ENCODE measurements at regions not wholly inside any gene's neighbourhood (a gene's known extent, or its start where the extent isn't known, plus 50 kb on each side); places are given as distances from the start of the nearest gene placed in this dataset.

DNA sequence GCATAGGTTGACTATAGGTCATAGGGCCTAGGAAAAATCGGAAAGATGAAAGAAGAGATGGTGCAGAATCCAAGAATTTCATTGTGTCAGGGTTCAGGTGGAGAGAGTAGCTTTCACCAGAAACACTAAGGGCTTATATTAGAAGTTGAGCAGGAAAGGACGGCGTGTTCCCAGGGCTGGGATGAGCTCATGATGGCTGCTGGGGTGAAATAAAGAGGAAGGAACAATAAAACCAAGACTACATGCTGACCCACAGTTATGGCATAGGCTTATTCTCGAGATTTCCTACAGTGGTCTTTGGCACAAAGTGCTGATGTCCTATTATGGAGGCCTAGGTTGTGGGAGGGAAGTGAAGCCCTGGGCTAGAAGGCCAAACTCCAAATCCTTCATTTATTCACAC, 195.8 kb downstream of the PTEN start:
- FAIRE-seq (no peak), DNase-seq (ENCODE audit: low spot score) (no peak)

- FAIRE-seq, result no peak
- no peak for DNase-seq (ENCODE audit: low spot score)
These were observed 197.3 kb downstream of the PTEN start for GRCh38 chr10:88060762-88061161.

DNA sequence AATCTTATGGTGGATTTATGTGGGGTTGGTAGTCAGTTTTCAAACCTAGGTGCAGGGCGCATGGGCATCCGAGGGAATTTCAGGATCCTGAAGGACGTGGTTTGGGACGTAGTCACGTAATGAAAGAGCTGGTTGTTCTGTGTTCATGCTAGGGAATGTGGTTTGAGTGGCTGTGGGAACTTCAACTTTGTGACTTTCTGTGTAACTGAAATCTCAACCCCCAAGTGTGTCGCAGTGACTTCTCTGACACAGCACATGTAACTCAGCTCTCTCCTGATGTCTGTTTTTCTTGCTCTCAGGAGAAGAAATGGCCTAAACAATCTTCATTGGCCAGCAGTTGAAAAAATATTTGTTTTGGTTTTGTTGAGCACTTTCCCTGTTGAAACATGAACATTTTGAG, 199.0 kb downstream of the PTEN start:
- DNase-seq (ENCODE audit: low spot score) (no peak), FAIRE-seq (no peak)

DNA sequence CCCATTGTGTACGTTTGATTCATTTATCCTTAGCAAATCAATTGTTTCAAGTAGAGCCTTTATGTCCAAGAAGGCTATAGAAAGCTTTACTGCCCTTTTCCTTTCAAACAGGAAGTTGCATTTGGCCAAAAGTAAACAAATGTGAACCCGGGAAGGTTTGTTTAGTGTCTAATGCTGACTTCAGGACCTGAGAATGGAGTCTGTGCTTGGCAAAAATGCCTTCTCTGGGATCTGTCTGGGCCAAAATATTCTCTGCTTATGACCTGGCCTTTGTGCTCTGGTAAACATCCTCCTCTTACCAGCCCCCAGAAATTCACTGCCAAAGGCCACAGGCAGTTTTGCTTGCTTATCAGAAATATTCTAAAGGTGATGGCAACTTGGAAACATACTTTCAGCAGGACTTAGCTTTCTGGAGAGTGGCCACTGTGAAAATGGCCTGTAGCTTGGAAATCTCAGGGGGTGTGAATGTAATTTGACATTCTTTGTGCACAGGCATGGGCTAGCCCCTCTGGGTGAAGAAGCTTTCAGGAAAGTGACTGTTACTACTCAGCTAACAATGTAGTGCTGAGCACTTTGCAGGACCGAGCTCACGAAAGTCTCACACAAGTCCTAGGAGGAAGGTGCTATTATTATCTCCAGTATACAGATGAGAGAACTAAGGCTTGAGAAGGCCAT, 199.5 kb downstream of the PTEN start:
- FAIRE-seq, result no peak

DNA sequence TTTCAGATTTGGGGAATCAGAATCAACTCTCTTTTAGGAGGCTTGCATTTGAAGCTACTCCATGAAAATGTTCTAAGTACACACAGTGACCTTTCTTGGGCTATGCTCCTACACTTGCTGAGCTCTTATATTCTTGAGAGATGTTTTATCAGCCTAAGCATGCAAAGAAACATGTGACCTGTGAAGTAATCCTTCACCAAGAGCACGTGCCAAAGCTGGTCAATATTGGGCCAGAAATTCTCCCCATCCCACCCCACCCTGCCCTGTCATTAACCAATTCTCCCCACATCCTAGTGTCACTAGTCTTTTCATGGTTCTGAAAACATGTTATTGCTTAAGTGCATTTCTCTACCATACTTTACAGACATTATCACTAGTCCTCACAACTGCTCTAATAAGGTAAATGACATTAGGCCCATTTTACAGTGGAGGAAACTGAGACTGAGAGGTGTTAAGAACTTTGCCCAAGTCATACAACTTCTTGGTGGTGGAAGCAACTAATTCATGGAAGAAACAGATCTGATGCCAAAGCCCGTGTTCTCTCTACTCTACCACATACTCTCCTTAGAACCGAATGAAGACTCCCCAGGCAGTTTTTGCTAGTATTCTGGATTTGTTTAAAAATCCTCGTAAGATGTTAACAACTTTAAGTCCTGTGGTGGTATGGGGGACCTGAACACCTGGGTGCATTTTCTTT, 200.6 kb downstream of the PTEN start:
- FAIRE-seq (no peak), DNase-seq (ENCODE audit: low spot score) (no peak)

More for the DNA sequence above, 199.5 kb downstream of the PTEN start:
- no peak for DNase-seq (ENCODE audit: low spot score)

DNA sequence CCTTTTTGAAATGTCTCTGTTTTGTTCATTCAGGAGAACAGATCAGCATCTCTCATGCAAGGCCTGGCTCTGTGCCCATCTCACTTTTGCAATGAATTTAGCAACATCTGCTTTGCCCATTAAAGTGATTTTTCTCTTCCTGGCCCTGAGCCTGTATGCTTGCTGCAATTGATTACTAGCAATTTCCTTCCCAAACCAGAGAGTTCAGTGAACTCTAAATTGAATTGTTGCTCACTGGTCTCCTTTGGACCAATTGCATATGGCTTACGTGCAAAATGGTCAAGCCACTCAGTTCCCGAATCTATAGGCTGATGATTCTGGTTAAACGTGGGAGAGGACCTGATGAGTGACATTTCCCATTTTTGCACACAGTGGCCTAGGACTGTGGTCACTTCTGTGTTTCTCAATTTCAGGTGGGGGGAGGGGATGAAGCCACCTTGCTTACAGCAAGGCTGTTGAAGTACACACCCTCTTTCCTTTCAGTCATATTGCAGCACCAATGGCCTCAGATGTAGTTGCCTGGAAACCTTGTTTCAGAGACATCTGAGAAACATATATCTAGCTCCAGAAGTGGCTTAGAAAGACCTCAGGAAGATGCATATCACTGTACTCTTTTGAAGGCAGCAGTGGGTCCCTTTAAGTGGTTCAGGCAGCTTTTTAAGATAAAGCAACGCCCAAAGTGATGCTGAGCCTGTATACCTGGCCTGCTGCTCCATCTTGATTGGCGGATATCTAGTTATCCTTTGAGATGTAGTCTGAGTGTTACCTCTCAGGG, 201.4 kb downstream of the PTEN start:
- DNase-seq (ENCODE audit: low spot score) (no peak), FAIRE-seq (no peak)

DNA sequence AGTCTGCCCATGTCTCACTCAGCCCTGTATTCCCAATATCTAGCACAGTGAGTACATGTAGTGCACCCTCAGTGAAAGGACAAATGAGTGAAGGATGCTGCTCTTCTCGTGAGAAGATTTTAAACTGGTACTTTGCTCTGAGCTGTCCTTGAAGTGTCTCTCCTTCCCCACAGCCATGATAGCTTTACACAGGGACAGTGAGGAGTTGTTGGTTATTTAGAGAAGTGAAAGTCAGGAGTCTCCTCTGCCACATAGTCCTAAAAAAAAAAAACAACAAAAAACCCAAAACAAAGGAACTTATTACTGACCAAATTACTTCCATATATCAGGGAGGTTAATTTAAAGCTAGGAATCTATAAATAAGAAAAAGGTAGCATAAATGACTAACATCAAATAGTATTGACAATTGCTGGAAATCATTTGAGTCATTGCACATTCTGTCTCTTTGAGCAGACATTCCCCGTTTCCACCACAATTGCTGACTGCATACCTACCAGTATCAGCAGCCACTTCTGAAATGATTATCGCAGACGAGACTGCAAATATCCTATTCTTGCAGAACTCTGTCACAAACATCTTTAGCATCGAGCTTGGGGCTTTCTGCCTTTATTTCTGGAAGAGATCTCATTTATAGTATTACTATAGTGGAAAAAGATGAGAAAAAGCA, 202.1 kb downstream of the PTEN start:
- DNase-seq (ENCODE audit: low spot score), result no peak
- no peak for FAIRE-seq

DNA sequence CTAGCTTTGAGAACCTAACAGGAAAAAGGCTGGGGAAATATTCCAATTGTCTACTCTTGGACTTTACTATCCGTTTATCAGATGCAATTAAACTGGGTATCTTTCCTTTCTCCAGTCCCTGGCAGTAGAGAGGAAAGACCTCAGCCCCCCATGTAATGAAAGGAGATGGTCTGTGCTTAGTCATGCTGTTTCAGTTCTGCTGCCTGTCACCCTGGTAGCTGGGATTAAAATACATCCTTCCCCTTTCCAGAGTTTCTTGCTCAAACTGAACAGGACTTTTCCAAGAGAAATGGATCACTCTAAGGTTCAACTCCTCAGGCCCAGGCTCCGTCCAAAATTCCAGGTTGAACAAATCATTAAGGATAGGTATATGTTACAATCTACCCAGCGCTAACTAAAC, 202.9 kb downstream of the PTEN start:
- no peak for FAIRE-seq

DNA sequence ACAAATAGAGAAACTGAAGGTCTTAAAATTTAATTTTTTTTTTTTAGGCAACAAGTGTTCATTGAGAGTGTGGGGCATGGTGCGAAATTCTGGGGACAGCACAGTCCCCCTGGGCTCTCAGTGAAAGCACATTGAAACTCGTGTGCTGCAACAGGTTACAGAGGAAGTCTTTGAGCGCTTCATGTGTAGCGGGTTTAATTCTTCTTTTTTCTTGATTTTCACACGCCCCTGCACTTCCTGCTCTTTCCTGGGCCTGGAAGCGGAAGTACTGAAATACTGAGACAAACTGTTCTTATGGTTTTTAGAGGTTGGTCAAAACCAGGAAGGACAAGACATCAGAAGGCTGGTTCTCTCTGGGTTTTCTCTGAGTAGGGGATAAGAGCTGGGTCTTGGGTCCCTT, 203.5 kb downstream of the PTEN start:
- no peak for FAIRE-seq
- no peak for DNase-seq (ENCODE audit: low spot score)

More for the DNA sequence above, 202.9 kb downstream of the PTEN start:
- DNase-seq (ENCODE audit: low spot score), result no peak

- DNase-seq (ENCODE audit: low spot score) (no peak), FAIRE-seq (no peak)
These were observed 204.3 kb downstream of the PTEN start for GRCh38 chr10:88067737-88068136.

DNA sequence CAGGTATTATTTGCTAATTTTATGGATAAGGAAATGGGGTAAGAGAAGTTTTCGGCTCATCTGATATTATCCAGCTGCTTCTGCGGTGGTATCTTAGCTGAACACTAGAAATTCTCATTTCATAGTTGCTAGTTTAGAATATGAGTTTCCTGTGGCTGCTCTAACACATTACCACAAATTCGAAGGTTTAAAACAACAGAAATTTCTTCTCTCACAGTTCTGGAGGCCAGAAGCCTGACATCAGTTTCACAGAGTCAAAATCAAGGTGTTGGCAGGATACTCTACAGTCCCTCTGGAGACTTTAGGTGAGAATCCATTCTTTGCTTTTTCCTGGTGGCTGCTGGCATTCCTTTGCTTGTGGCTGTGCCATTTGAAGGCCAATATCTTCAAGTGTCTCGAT, 205.9 kb downstream of the PTEN start:
- no peak for DNase-seq (ENCODE audit: low spot score)
- no peak for FAIRE-seq

- no peak for FAIRE-seq
- no peak for DNase-seq (ENCODE audit: low spot score)
These were observed 206.9 kb downstream of the PTEN start for GRCh38 chr10:88070080-88070880.

DNA sequence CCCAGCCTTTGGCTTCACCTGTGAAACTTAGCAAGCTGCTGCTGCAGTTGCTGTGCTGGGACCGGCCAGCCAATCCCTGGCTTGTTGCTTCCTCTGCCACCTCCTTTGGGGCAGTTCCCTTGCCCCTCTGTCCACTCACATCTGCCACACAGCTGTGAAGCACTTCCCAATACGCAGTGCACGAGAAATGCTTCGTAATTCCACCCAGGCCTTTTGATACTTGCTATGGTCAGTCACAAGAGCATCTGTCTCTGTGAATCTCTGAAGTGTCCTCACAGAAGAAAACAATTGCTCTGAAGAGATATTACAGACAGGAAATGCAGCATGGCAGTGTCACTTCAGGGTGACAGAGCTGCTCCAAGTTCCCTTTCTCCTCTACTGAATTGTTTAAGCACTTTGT, 208.5 kb downstream of the PTEN start:
- DNase-seq (ENCODE audit: low spot score) (no peak), FAIRE-seq (no peak)

GRCh38 chr10:88073682-88074081, 210.3 kb downstream of the PTEN start:
- FAIRE-seq (no peak), DNase-seq (ENCODE audit: low spot score) (no peak)

- FAIRE-seq, result no peak
- DNase-seq (ENCODE audit: low spot score), result no peak
These were observed 211.5 kb downstream of the PTEN start for GRCh38 chr10:88074971-88075370.

- no peak for DNase-seq (ENCODE audit: low spot score)
- FAIRE-seq, result no peak
These were observed 212.8 kb downstream of the PTEN start for GRCh38 chr10:88076027-88076880.

- no peak for FAIRE-seq
- no peak for DNase-seq (ENCODE audit: low spot score)
These were observed 214.6 kb downstream of the PTEN start for GRCh38 chr10:88077977-88078376.

DNA sequence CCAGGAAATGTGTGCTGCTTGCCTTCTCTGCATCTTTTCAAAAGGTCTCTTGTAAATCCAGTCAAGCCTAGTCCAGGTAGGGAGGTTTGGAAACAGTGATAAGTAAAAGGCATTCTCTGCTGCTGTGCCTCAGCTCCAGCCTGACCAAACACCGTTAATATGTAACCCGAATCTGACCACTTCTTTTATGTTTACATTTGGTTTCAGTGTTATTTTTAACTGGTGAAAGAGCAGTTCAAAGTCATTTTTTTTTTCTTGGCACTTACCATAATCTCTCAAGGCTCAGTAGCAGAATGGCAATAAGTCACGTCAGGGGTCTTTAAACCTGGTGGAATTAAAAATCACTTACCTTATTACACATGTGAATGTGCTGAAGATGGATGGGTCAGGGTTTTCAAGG, 216.8 kb downstream of the PTEN start:
- DNase-seq (ENCODE audit: low spot score), result no peak
- FAIRE-seq, result no peak

- FAIRE-seq, result no peak
- no peak for DNase-seq (ENCODE audit: low spot score)
These were observed 218.1 kb downstream of the PTEN start for GRCh38 chr10:88081457-88082054.

GRCh38 chr10:88082391-88082790, 219.0 kb downstream of the PTEN start:
- DNase-seq (ENCODE audit: low spot score), result no peak
- FAIRE-seq, result no peak

Measured in urothelium cell line (cell line).